Head of caudate nucleus (tissue), 42 donors: ENCODE measurements at regions not wholly inside any gene's neighbourhood (a gene's known extent, or its start where the extent isn't known, plus 50 kb on each side); places are given as distances from the start of the nearest gene placed in this dataset.

Experiments used
- DNase-seq, 42 donors: peaks; one replicate each; pipeline versions ENCODE4 v3.0.0 to v3.0.0-alpha.2; 2020 to 2021; ENCODE audit warnings: mixed read lengths in 7 of 42
- intact Hi-C: fragments of 100-400 bp; cut with DNase I; formaldehyde crosslinking; loops from one replicate; pipeline ENCODE4 v1.15.0; 2022

DNA sequence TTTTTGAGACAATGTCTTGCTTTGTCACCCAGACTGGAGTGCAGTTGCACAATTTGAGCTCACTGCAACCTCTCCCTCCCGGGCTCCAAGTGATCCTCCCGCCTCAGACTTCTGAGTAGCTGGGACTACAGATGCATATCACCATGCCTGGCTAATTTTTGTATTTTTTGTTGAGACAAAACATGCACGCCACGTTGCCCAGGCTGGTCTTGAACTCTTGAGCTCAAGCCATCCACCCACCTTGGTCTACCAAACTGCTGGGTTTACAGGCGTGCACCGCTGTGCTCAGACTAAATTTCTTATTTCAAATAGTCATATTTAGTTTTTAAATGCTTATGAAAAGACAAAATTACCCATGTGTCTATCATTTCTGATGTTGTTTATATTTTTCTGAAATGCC lies 2324.1 kb downstream of the MAT2B start:
- intact Hi-C loops: no loop called here
- DNase-seq: no peak

DNA sequence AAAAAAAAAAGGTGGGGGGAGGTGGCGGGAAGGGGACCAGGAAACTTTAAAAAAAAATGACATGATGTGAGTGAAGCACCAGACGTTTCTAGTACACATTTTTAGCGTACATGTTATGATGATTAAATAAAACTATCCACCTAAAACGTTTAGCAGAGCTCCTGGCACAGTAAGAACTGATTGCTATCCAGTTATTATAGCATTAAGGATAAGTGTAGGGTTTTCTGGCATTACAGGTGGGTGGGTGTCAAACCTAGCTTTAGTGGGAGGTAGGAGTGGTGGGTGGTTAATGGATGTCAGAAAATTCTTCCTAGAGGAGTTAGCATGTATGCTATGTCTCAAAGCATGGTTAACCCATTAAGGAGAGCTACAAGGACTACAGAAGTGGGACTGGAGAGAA lies 2329.5 kb downstream of the MAT2B start:
- DNase-seq: peak in 14 of 42 donors; percentile 5 to 71 (median 23)
- intact Hi-C loops: no loop called here

DNA sequence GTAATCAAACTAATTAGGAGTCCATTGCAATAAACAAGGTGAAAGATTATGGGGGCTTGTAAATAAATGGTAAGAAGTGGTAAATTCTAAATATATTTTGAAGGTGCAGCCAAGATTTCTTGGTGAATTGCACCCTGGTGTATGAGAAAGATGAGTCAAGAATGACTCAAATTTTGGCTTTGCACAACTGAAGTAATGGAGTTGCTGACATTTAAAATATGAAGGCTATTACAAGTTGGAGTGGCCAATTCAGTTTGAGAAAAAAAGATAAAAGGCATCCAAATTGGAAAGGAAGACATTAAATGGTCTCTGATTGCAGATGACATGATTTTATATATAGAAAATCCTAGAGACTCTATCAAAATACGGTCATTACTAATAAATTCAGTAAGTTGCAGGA lies 2330.6 kb downstream of the MAT2B start:
- intact Hi-C loops: no loop called here
- no peak for DNase-seq

DNA sequence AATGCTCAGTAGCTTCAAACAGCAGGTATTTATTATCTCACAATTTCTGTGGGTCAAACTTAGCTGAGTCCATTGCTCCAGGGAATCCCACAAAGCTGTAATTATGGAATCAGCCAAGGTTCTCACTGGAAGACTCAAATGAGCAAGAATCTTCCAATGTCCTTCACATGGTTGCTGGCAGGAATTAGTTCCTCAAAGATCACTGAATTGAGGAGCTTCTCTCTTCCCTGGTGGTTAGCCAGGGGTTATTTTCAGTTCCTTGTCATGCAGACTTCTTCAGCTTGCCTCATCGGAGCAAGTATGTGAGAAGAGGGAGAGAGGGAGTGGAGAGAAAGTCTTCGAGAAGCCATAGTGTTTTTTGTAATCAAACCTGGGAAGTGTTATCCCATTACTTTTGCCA lies 2331.9 kb downstream of the MAT2B start:
- DNase-seq: no peak
- intact Hi-C loops: no loop called here

DNA sequence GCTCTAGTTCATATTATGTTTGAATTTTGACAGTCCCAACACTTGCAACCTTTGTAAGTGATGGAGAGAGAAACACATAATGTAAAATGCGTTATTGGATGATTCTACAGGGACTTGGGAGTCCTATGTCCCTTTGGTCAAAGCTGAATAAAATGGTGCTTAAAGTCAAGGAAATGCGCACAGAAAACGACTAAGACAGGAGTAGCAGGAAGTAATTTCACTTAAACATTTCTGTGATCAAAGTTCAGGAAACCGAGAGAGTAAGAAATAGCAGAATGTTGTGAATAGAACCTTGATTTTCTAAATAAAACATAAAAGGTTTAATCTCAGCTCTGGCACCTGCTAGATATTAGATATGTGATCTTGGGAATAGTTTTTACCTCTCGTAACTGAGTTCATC lies 2339.2 kb downstream of the MAT2B start:
- intact Hi-C loops: no loop called here

DNA sequence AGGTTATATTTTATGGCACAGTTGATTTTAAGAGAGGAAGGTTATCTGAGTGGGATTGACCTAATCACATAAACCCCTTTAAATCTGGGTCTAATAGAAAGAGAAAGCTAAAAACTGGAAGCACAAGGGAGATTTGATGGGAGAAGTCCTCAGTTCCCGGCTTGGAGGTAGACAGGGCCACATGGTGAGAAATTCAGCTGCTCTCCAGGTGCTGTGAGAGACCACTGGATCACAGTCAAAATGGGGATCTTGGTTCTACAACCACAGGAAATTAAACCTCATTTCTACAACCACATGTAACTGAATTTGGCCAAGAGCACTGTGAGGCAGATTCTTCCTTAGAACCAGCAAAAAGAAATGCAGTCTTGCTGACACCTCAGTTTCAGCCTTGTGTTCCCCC lies 2352.7 kb downstream of the MAT2B start:
- intact Hi-C loops: no loop called here

More for the DNA sequence above, 2339.2 kb downstream of the MAT2B start:
- DNase-seq: no peak

DNA sequence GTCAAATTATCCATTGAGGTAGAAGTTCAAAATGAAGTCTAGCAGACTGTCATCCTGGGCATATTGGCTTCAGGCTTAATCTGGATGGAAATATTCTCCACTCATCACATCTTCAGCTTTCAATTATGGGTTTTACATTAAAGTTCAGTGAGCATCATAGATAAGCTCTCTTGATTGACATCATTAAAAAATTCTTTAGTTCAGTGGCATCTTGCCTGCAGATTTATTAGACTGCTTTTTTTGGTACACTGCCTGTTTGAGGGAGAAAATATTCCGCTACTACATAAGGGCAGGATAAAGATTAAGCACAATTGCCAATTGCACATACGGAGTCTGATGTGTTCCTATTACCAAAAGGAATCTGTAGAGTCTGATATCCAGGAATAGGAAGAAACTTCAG lies 2353.8 kb downstream of the MAT2B start:
- intact Hi-C loops: no loop called here
- no peak for DNase-seq

More for the DNA sequence above, 2352.7 kb downstream of the MAT2B start:
- DNase-seq: no peak

DNA sequence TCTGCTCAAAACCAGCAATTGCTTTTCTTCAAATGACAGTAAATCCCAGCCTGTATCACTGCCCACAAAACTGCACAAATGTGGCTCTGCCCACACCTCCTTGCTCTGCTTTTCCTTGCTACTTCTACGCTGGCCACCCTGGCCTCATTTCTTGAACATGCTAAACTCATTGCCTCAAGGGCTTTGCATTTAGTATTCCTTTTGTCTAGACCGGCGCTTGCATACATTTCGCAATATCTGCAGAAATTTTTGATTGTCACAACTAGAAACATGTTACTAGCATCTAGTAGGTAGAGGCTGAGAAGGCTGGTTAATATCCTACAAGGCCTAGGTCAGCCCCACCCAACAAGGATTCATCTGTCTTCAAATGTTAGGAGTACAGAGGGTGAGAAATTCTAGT lies 2357.8 kb downstream of the MAT2B start:
- DNase-seq: no peak
- intact Hi-C loops: no loop called here

DNA sequence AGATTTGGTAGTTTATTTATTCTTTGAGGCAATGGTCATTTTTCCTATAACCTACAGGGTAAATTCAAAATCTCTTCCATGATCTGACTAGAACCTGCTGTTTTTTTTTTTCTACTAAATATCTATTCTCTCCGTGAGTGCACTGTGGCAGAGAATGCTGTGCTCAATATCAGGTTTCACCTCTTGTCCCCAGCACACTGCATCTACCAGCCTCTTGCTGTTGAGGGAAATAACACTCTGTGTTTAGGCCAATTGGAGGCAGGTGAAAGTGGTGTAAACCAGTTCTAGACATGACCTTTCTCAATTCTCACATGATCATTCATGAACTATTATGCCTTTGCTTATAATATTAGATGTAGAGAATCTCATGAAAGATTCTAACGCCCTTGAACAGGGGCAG lies 2365.9 kb downstream of the MAT2B start:
- no peak for DNase-seq
- intact Hi-C loops: no loop called here

DNA sequence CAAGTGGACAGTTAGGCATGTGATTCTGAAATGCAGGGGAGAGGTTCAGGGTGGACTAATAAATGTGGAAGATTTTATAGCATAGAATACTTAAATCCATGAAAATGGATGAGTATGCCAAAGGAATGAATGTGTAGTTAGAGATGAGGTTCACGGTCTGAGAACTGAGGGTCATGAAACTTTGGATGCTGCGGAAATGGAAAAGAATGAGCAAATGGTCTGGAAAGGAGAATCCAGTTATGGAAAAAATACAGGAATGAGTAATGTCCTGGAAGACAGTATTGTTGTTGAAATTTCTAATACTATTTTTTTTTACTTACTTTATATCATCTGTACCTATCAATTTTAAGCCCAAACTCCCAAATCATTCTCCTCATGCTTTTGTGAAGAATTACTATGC lies 2369.4 kb downstream of the MAT2B start:
- intact Hi-C loops: no loop called here
- no peak for DNase-seq

DNA sequence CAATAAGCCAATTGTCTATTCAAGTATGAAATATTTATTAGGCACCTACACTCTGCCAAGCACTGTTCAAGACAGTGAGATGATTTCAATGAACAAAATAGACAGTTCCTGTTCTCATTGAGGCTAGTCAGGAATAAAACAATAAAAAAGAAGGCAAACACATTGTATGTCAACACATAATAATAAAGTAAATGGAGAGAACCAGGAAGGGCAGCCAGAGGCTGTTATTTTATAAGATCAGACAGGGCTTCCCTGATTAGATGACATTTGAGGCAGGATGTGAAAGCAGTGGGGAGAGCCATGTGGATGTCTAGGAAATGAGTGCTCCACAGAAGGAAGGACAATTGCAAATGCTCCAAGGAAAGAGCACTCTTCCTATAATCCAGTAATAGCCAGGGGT lies 2371.1 kb downstream of the MAT2B start:
- intact Hi-C loops: no loop called here
- no peak for DNase-seq

DNA sequence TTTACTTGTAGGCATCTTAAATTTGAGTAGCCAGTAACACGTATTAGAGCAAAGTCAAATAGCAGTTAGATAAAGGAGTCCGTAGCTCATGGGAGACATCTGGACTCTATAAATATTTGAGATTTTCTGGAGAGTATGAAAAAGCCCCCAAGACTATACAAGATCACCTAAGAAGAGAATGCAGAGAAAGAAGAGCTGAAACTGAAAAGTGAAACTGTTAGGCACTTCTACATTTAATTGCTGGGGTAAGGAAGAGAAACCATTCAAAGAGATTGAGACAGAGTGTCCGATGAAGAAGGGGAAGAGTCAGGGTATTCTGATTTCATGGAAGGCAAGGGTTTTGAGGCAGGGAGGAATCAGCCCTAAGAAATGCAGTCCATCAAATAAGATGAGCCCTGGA lies 2372.1 kb downstream of the MAT2B start:
- no peak for DNase-seq
- intact Hi-C loops: no loop called here

DNA sequence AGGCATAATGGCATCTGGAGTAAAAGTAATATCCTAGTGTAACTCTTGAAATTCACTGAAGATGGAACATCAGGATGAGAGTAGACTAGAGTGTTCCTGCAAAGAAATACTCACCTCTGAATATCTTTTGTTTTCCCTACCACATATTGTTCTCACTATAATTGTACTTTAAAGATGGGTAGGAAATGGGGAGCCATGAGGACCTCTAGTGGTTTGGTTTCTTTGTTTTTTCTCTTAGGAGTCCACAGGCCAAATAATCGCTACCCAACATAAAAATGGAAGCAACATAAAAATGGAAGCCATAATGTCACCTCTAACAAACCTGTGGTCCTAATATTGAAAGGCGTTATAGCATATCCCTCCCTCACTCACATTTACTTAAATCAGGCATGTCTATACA lies 2375.8 kb downstream of the MAT2B start:
- no peak for DNase-seq
- intact Hi-C loops: no loop called here

DNA sequence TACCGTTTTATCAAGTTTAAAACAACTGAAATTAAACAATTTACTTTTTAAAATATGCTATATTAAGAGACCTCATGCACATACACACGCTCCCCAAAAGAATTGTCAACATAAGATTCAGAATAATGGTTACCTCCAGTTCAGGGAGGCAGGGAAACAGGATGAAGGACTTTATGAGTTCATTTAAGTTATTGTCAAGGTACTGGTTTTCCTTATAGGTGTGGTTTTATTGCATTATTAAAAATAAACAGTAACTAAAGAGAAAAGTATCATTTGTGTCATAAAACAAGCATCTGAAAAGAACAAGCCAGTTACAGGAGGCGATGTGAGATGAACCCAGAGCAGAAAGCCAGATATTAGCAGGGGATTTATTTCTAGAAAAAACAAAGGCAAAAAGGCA lies 2376.7 kb downstream of the MAT2B start:
- no peak for DNase-seq
- intact Hi-C loops: no loop called here

DNA sequence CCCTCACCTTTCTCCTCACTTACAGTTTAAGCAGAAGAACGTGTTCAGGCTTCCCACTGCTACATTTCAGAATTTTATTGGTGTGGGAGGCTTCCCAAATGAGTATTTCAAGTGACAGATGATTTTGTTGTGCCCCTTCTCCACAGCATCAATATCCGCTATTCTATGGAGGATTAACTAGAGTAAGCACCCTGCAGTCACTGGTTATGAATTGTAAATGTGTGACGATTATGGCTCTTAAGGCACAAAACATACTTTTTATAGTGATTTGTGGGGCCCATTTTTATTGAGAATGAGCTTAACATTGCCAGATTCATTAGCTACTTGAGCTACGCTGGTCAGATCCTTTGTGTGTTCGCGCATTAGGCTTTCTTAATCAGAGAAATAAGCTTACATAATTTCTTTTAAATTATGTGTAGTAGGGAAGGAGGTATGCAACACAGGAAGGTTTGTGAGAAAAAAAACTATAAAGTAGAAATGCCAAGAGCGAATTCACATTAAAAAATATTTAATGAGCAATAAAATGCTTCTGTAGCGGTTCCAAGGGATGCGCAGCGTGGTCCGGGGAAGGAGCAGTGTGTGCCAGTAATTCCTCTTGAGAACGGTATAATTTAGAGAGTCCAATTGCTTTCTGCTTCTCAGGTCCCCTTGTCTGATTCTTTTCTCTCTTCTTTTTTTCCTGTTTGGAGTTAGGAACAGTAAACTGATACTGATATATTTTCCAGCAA lies 2380.4 kb downstream of the MAT2B start:
- intact Hi-C loops: no loop called here
- DNase-seq: no peak

DNA sequence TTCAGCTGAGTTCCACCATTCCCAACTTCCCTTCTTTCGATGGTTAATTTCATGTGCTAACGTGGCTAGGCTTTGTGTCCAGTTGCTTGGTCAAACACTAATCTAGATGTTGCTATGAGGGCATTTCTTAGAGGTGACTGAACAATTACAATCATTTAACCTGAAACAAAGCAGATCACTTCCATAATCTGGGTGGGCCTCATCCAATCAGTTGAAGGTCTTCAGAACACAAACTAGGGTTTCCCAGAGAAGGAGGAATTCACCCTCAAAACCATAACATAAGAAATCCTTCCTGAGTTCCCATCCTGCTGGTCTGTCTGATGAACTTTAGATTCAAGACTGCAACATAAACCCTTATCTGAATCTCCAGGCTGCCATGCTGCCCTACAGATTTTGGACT lies 2381.7 kb downstream of the MAT2B start:
- intact Hi-C loops: no loop called here
- DNase-seq: no peak

DNA sequence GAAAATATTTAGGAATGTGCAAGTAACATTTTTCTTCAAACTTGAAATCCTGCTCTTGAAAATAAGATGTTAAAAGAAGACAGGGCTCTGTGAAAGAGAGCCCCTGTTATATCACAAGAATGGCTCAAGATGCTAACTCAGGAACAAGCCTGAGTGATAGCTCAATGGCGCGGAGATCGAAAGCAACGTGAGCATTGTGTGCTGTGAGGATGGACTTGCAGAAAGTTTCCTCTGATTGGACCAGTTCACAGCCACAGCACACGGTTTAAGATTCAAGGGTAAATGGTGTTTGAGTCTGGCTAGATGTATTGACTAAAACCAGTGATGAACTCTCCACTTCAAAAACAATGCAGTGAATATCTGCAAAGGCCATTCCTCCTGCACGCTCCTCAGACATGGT lies 2387.0 kb downstream of the MAT2B start:
- DNase-seq: no peak
- intact Hi-C loops: no loop called here

DNA sequence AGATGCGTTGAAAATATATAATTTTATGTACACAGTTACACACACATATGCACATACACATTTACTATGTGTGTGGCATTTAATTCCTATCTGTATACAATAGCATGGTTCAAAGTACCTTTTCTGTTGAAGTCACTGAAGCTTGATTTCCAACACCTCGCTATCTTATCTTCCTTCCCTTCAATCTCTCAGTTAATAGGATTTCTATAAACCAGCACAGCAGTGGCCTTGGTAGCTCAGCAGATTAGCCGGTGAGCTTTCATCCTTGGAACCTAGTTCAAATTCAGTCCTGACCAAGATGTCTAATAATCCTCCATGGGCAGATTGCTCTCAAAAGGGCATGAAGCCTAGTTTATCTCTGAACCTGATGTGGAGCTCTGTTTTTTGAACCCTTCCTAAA lies 2389.5 kb downstream of the MAT2B start:
- DNase-seq: no peak
- intact Hi-C loops: no loop called here

DNA sequence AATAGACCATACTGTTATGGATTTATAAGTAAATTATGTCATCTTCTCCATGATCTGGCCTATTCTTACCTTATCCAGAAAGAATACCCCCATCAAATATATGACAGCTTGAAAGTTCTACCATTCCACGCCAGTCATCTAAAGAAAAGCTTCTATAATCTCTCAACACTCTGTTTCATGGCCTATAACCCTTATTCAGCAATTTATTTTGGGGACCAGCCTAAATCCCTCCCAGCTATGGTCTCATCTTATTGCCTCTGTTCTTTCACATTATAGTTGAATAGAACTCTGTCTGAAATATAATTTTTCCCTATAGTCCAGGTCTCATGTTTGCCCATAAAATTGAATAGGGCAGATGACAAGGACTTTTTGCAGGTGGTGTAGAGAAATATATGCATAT lies 2387.6 kb upstream of the WWC1 start:
- no peak for DNase-seq
- intact Hi-C loops: no loop called here

DNA sequence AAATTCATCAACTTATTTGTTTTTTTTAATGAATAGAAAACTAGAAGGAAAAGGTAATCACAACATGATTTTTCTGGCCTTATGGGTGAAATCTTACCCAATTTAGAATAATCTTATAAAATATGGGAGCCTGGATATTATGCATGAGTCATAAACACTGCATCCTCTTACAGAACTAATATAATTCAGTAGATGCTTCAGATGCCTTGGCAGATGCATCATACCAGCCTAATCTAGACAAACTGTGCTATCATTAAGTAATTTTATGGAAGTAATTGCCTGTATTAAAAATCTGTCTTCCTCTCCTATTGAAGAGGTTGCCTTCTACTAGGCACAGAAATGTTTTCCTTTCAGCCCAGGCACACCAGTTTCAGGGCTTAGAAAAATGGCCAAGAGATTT lies 2384.6 kb upstream of the WWC1 start:
- intact Hi-C loops: no loop called here
- no peak for DNase-seq

DNA sequence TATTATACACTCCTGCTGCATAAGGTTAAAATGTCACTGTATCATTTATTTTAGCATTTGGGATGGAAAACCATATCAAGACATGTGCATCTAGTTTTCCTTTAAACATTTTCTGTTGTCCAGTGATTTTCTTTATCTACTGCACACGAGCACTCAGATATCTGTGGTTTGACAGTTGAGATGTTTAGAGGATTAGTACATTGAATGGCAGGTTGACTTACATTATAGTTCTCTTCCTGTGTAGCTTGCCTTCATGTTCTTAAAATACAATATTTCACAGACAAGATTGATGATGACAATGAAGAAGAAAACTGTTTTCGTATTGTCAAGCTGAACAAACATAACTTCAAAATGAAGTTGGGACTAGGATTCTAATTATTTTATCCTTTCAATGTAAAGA lies 2378.4 kb upstream of the WWC1 start:
- intact Hi-C loops: no loop called here
- no peak for DNase-seq

DNA sequence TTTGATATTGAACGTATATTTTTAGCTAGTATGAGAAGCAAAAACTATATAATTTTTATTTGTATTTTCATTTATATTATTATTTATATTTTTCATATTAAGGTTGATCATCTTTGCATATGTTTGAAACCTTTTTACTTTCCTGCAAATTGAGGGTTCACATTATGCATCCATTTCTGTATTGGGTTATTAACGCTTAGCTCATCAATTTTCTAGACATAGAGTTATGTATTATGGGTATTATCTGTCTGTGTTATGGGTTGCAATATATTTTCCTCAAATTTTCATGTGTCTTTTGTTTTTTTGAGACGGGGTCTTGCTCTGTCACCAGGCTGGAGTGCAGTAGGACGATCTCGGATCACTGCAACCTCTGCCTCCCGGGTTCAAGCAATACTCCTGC lies 2377.0 kb upstream of the WWC1 start:
- intact Hi-C loops: no loop called here
- DNase-seq: no peak
